ENCODE measurements at regions not wholly inside any gene's neighbourhood (a gene's known extent, or its start where the extent isn't known, plus 50 kb on each side); places are given as distances from the start of the nearest gene placed in this dataset.

GRCh38 chr22:27340047-27340446 lies 461.5 kb downstream of the MN1 start:
- no peak for TF ChIP-seq EZH2phosphoT487 (IDR thresholded peaks at IDR 0.05; ENCODE audit: low read depth)
- TF ChIP-seq, protein P1, sequence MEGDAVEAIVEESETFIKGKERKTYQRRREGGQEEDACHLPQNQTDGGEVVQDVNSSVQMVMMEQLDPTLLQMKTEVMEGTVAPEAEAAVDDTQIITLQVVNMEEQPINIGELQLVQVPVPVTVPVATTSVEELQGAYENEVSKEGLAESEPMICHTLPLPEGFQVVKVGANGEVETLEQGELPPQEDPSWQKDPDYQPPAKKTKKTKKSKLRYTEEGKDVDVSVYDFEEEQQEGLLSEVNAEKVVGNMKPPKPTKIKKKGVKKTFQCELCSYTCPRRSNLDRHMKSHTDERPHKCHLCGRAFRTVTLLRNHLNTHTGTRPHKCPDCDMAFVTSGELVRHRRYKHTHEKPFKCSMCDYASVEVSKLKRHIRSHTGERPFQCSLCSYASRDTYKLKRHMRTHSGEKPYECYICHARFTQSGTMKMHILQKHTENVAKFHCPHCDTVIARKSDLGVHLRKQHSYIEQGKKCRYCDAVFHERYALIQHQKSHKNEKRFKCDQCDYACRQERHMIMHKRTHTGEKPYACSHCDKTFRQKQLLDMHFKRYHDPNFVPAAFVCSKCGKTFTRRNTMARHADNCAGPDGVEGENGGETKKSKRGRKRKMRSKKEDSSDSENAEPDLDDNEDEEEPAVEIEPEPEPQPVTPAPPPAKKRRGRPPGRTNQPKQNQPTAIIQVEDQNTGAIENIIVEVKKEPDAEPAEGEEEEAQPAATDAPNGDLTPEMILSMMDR (IDR thresholded peaks at IDR 0.05; ENCODE audit: low read depth, low read length), result no peak
